PC-9 (cell line): ENCODE measurements at regions not wholly inside any gene's neighbourhood (a gene's known extent, or its start where the extent isn't known, plus 50 kb on each side); places are given as distances from the start of the nearest gene placed in this dataset.

Source experiments
- BruUV-seq: library from RNA; stranded (reverse); fragments of 400-500 nt; replicated peaks from 2 replicates; lab custom pipeline; 2021; lab: Mats Ljungman, UMichigan
- CTCF ChIA-PET: fragments of 300-600 bp; sonication (Branson Sonifier 250); formaldehyde crosslinking; loops from one replicate; lab custom pipeline; 2022; ENCODE audit warnings: antibody characterized with exemption; lab: Charles Lee
- POLR2A ChIA-PET: fragments of 300-600 bp; sonication (Branson Sonifier 250); formaldehyde crosslinking; loops from one replicate; lab custom pipeline; 2022; ENCODE audit warnings: antibody characterized with exemption; ENCODE audit not compliant: unreplicated experiment; lab: Charles Lee
- DNase-seq, 2 experiments: peaks; one replicate each; pipeline versions ENCODE4 v3.0.0 to v3.0.0-alpha.2; 2015 to 2022; ENCODE audit warnings: mixed read lengths in 1 of 2
- H2AFZ ChIP-seq: fragments of 200-600 bp; sonication (generic); 2 replicates; pipeline ENCODE4 v1.8.1; 2017; ENCODE audit warnings: antibody characterized with exemption
- H3F3A ChIP-seq: fragments of 200-600 bp; sonication (generic); 2 replicates; pipeline ENCODE4 v1.8.1; 2017; ENCODE audit warnings: antibody characterized with exemption, mild to moderate bottlenecking, low read depth; ENCODE audit not compliant: insufficient read depth
- H3K27ac ChIP-seq: fragments of 200-600 bp; sonication (generic); 2 replicates; pipeline ENCODE4 v1.6.1; 2016; ENCODE audit warnings: mixed run types
- H3K27me3 ChIP-seq: fragments of 200-600 bp; sonication (generic); 2 replicates; pipeline ENCODE4 v1.6.1; 2016; ENCODE audit warnings: low read depth, mixed run types; ENCODE audit not compliant: insufficient read depth
- H3K36me3 ChIP-seq: fragments of 200-600 bp; sonication (generic); 2 replicates; pipeline ENCODE4 v1.6.1; 2016; ENCODE audit warnings: low read depth, mixed run types
- H3K4me1 ChIP-seq: fragments of 200-600 bp; sonication (generic); replicated peaks from 2 replicates; pipeline ENCODE4 v1.6.1; 2016; ENCODE audit warnings: mixed run types; ENCODE audit not compliant: insufficient read depth
- H3K4me2 ChIP-seq: fragments of 200-600 bp; sonication (generic); 2 replicates; pipeline ENCODE4 v1.6.1; 2017; ENCODE audit warnings: mixed run types
- H3K4me3 ChIP-seq: fragments of 200-600 bp; sonication (generic); 2 replicates; pipeline ENCODE4 v1.6.1; 2016; ENCODE audit warnings: mixed run types
- H3K79me2 ChIP-seq: fragments of 200-600 bp; sonication (generic); 2 replicates; pipeline ENCODE4 v1.6.1; 2017; ENCODE audit warnings: low read depth, mixed run types
- H3K9me2 ChIP-seq: fragments of 200-600 bp; sonication (generic); 2 replicates; pipeline ENCODE4 v1.8.1; 2017; ENCODE audit warnings: mild to moderate bottlenecking; ENCODE audit not compliant: insufficient read depth
- H3K9me3 ChIP-seq: fragments of 200-600 bp; sonication (generic); 2 replicates; pipeline ENCODE4 v1.8.1; 2016; ENCODE audit warnings: low read depth; ENCODE audit not compliant: insufficient read depth
- H4K20me1 ChIP-seq: fragments of 200-600 bp; sonication (generic); 2 replicates; pipeline ENCODE4 v1.8.1; 2017; ENCODE audit not compliant: insufficient read depth
- EZH2 ChIP-seq: fragments of 200-600 bp; sonication (generic); IDR thresholded peaks from 2 replicates; pipeline ENCODE4 v1.8.0; 2017; ENCODE audit warnings: antibody characterized with exemption, low read depth
- intact Hi-C: fragments of 100-400 bp; cut with micrococcal nuclease; formaldehyde crosslinking; loops from one replicate; pipeline ENCODE4 v1.10.0; 2022; ENCODE audit not compliant: unreplicated experiment
- TF ChIP-seq, protein P1 (sequence below): fragments of 200-600 bp; sonication (generic); conservative IDR thresholded peaks from 2 replicates; pipeline ENCODE4 v1.6.1; 2017; ENCODE audit warnings: mixed run types, antibody characterized with exemption, mild to moderate bottlenecking, moderate library complexity

DNA sequence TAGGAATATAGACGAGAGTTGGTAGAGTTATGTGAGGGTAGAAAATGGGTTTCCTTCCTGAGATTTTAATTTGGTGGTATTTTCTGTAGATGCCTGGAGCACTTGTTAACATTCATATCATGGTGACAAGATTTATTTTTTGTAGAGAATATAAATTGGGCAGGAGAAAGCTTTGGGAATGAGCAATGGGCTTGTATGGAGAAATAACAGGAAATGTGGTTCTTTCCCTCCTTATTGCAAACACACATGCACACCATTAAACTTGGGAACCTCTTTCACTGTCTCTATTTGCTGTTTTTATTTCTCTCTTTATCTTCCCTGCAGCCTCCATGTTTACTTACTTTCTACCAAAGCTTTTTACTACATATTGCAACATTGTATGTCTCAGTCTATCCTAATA is 1653.6 kb downstream of the OLFM4 start:
- no peaks in the 10 kb centered on the region for H3K9me3 ChIP-seq
- no peaks in the 10 kb centered on the region for H3K27me3 ChIP-seq
- ChIA-PET CTCF (no interaction called here), POLR2A (no interaction called here)
- no peaks in the 10 kb centered on the region for H3K79me2 ChIP-seq
- TF ChIP-seq EZH2, result no peak
- TF ChIP-seq, protein P1, sequence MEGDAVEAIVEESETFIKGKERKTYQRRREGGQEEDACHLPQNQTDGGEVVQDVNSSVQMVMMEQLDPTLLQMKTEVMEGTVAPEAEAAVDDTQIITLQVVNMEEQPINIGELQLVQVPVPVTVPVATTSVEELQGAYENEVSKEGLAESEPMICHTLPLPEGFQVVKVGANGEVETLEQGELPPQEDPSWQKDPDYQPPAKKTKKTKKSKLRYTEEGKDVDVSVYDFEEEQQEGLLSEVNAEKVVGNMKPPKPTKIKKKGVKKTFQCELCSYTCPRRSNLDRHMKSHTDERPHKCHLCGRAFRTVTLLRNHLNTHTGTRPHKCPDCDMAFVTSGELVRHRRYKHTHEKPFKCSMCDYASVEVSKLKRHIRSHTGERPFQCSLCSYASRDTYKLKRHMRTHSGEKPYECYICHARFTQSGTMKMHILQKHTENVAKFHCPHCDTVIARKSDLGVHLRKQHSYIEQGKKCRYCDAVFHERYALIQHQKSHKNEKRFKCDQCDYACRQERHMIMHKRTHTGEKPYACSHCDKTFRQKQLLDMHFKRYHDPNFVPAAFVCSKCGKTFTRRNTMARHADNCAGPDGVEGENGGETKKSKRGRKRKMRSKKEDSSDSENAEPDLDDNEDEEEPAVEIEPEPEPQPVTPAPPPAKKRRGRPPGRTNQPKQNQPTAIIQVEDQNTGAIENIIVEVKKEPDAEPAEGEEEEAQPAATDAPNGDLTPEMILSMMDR, result no peak
- DNase-seq, result no peak
- no peak overlapping the region for H3K27ac ChIP-seq
- H3K9me2 ChIP-seq, result no peaks in the 10 kb centered on the region
- H2AFZ ChIP-seq, result no peak overlapping the region
- H4K20me1 ChIP-seq, result no peaks in the 10 kb centered on the region
- no TSS peak for BruUV-seq
- intact Hi-C loops, result no loop called here
- no peak overlapping the region for H3K4me3 ChIP-seq
- H3K36me3 ChIP-seq, result no peaks in the 10 kb centered on the region
- H3K4me1 ChIP-seq, result no peaks in the 10 kb centered on the region
- no peaks in the 10 kb centered on the region for H3F3A ChIP-seq
- no peak overlapping the region for H3K4me2 ChIP-seq

DNA sequence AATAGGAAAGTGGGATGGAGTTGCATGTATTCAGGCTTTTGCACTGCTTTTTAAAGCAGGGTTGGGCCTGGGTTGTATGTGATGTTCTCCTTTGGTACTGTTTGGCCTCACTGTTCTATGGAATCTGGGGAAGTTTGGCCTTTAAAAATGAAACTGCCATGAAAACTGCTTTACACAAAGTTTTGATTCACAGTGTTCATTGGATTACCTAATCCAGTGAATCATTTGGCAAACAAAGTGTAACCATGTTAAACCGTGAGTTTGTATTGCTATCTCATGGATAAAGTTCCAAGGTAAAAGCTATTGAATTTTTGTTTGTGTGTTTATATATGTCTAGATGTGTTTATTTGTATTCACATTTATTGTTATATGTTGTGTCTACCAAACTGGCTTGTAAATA is 1658.6 kb downstream of the OLFM4 start:
- Histone ChIP-seq H3K4me3 (no peak overlapping the region), H3K36me3 (no peaks in the 10 kb centered on the region), H3K4me1 (no peaks in the 10 kb centered on the region), H3K9me2 (no peaks in the 10 kb centered on the region), H3K79me2 (no peaks in the 10 kb centered on the region), H3K27ac (no peak overlapping the region), H3F3A (no peaks in the 10 kb centered on the region), H4K20me1 (no peaks in the 10 kb centered on the region), H3K9me3 (no peaks in the 10 kb centered on the region), H2AFZ (no peak overlapping the region), H3K4me2 (no peak overlapping the region), H3K27me3 (no peaks in the 10 kb centered on the region)
- no TSS peak for BruUV-seq
- POLR2A ChIA-PET, result no interaction called here
- intact Hi-C loops, result no loop called here
- CTCF ChIA-PET, result no interaction called here
- DNase-seq, result no peak
- TF ChIP-seq, protein P1, result no peak
- no peak for TF ChIP-seq EZH2

DNA sequence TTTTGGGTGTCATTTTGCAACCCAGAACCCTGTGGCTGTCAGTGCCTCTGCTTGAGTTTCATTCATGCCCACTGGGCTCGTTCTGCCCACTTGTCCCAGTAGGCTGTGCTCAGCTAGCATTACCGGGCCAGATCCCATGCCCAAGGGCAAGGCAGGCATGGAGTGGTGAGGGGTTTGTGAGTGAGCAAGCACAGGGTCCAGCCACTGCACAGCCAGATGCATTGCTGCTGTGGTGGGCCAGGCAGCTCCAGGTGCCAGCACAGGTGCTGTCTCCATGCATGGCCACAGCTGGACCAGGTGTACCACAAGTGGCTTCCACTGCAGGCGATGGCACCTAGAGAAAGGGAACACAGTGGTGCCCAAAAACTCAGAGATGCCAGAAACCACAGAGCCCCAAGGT is 1671.2 kb downstream of the OLFM4 start:
- no peak overlapping the region for H3K27ac ChIP-seq
- no peak overlapping the region for H3K4me3 ChIP-seq
- CTCF ChIA-PET, result no interaction called here
- no peaks in the 10 kb centered on the region for H3K27me3 ChIP-seq
- H3K36me3 ChIP-seq, result no peaks in the 10 kb centered on the region
- TF ChIP-seq, protein P1, result no peak
- TF ChIP-seq EZH2, result no peak
- no peaks in the 10 kb centered on the region for H3K79me2 ChIP-seq
- BruUV-seq, result no TSS peak
- POLR2A ChIA-PET, result no interaction called here
- no peak overlapping the region for H2AFZ ChIP-seq
- intact Hi-C loops, result no loop called here
- no peaks in the 10 kb centered on the region for H3F3A ChIP-seq
- no peak for DNase-seq
- H3K9me3 ChIP-seq, result no peaks in the 10 kb centered on the region
- H4K20me1 ChIP-seq, result no peaks in the 10 kb centered on the region; the same call in 1 of the 2 replicates
- no peaks in the 10 kb centered on the region for H3K9me2 ChIP-seq
- H3K4me1 ChIP-seq, result no peaks in the 10 kb centered on the region
- no peak overlapping the region for H3K4me2 ChIP-seq
